GM12875 (cell line): ENCODE measurements at regions not wholly inside any gene's neighbourhood (a gene's known extent, or its start where the extent isn't known, plus 50 kb on each side); places are given as distances from the start of the nearest gene placed in this dataset.

Experiments used
- H3K4me3 ChIP-seq: one replicate; pipeline ENCODE4 v1.5.1; 2011; ENCODE audit warnings: low read depth, low read length, control low read depth
- CTCF ChIP-seq: IDR thresholded peaks from 2 replicates; pipeline ENCODE4 v1.5.1; 2011; ENCODE audit warnings: low read depth, mild to moderate bottlenecking, control low read depth, inconsistent platforms, low read length, moderate library complexity, borderline replicate concordance; ENCODE audit not compliant: insufficient read depth

GRCh38 chr10:62648921-62649320 is 155.6 kb upstream of the ADO start:
- no peak overlapping the region for H3K4me3 ChIP-seq
- no peak for TF ChIP-seq CTCF

GRCh38 chr10:62650411-62650810 is 154.1 kb upstream of the ADO start:
- no peak for TF ChIP-seq CTCF
- H3K4me3 ChIP-seq: no peak overlapping the region

DNA sequence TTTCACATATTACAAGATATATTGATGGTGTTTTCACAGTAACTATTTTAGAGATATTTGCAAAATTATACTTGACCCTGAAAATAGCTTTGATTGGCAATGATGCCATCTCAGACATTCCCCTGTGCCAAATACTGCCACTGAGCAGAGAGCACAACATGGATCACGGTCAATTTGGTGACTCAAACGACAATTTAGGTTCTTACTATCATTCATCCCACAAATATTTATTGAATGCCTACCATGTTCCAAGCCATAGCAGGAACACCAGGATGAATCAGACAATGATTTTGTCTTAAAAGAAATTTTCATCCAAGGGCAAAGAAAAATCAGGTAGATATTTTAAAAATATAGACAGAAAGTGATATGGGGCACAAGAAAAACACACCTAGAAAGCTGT is 153.2 kb upstream of the ADO start:
- no peak overlapping the region for H3K4me3 ChIP-seq
- TF ChIP-seq CTCF: no peak

- no peak overlapping the region for H3K4me3 ChIP-seq
- TF ChIP-seq CTCF: no peak
Observed at GRCh38 chr10:62652114-62652513, 152.4 kb upstream of the ADO start.

DNA sequence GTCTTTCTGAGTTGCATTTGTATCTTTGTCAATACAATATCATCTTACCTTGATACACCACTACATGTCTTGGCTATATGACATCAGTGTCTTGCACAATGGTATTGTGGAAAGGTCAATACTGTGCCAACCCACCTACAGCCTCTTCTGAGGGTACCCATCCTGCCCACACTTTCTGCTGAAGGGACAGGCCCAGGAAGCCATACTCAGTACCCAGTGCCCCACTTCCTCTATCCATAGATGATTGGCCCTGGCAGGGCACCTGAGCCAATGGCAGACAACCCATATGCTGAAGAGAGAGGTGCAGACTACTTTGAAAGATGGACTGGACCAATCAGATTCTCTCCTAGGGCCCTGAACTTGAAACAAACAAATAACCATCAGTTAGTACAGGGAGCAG is 152.0 kb upstream of the ADO start:
- TF ChIP-seq CTCF: no peak
- no peak overlapping the region for H3K4me3 ChIP-seq

DNA sequence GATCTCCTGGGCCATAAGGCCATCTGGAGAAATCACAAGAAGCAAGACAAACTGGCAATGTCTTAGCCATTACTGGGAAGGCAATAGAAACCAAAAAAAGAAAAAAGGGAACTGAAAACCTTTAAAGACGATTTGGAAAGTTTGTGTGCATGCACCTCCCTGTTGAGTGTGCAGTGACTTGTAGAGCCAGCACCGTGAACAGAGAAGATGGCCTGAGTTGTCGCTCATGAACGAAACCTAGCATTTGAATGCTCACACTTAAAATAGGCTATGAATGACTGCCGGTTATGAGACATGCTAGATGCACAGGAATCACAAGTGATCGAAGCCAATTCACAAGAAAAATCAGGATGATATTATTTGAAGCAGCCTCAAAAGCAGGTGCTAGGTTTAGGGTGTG is 151.3 kb upstream of the ADO start:
- TF ChIP-seq CTCF: no peak
- H3K4me3 ChIP-seq: no peak overlapping the region

- no peak overlapping the region for H3K4me3 ChIP-seq
- TF ChIP-seq CTCF: no peak
Observed at GRCh38 chr10:62654966-62655336, 149.6 kb upstream of the ADO start.
